Endodermal cell (in vitro differentiated cells): ENCODE measurements at regions not wholly inside any gene's neighbourhood (a gene's known extent, or its start where the extent isn't known, plus 50 kb on each side); places are given as distances from the start of the nearest gene placed in this dataset.

ENCODE experiments used
- DNase-seq: peaks from one replicate; pipeline ENCODE4 v3.0.0-alpha.2; 2017
- H3K27ac ChIP-seq: 2 replicates; pipeline ENCODE4 v1.5.1; 2013; ENCODE audit warnings: mild to moderate bottlenecking, low read depth, low read length, moderate library complexity
- H3K27me3 ChIP-seq: 2 replicates; pipeline ENCODE4 v1.6.1; 2013; ENCODE audit warnings: mild to moderate bottlenecking, low read length, moderate library complexity; ENCODE audit not compliant: insufficient read depth, control insufficient read depth, poor library complexity, severe bottlenecking
- H3K36me3 ChIP-seq: 2 replicates; pipeline ENCODE4 v1.7.0; 2013; ENCODE audit warnings: mild to moderate bottlenecking, low read length, moderate library complexity; ENCODE audit not compliant: control insufficient read depth, insufficient read depth
- H3K4me1 ChIP-seq: one replicate; pipeline ENCODE4 v1.7.0; 2013; ENCODE audit warnings: low read length; ENCODE audit not compliant: control insufficient read depth, insufficient read depth
- H3K4me3 ChIP-seq: 2 replicates; pipeline ENCODE4 v1.5.1; 2013; ENCODE audit warnings: mild to moderate bottlenecking, low read length, moderate library complexity
- H3K9ac ChIP-seq: 2 replicates; pipeline ENCODE4 v1.6.1; 2013; ENCODE audit warnings: mild to moderate bottlenecking, low read length, moderate library complexity; ENCODE audit not compliant: poor library complexity, severe bottlenecking; ENCODE audit errors: extremely low read depth
- H3K9me3 ChIP-seq: 2 replicates; pipeline ENCODE4 v1.6.1; 2013; ENCODE audit warnings: mild to moderate bottlenecking, low read length, moderate library complexity; ENCODE audit not compliant: control insufficient read depth
- H3K27ac Mint-ChIP-seq: 2 replicates; pipeline ENCODE4 v1.8.0; 2020; ENCODE audit warnings: mixed read lengths
- H3K27me3 Mint-ChIP-seq: 2 replicates; pipeline ENCODE4 v1.8.0; 2021; ENCODE audit warnings: mild to moderate bottlenecking, mixed read lengths; ENCODE audit not compliant: insufficient read depth
- H3K36me3 Mint-ChIP-seq: 2 replicates; pipeline ENCODE4 v1.8.0; 2020; ENCODE audit warnings: low read depth, mixed read lengths
- H3K4me1 Mint-ChIP-seq: 2 replicates; pipeline ENCODE4 v1.8.0; 2020; ENCODE audit warnings: mixed read lengths
- H3K4me3 Mint-ChIP-seq: 2 replicates; pipeline ENCODE4 v1.8.0; 2020; ENCODE audit warnings: mild to moderate bottlenecking, moderate library complexity, mixed read lengths
- H3K9me3 Mint-ChIP-seq: 2 replicates; pipeline ENCODE4 v1.8.0; 2020; ENCODE audit warnings: mild to moderate bottlenecking, mixed read lengths
- WGBS, 2 experiments: methylation state at CpG; one replicate each; pipeline versions ENCODE4 v1.1.5 to v1.1.7; 2013; ENCODE audit warnings: missing lambda C conversion rate in 2 of 2, mixed read lengths in 1 of 2; ENCODE audit not compliant: insufficient coverage in 1 of 2, insufficient read length in 1 of 2; 5-methylcytosine and 5-hydroxymethylcytosine counted together
- TF ChIP-seq, protein P1 (sequence below): fragments of 200-600 bp; sonication (generic); conservative IDR thresholded peaks from 2 replicates; pipeline ENCODE4 v1.5.0; 2021; ENCODE audit warnings: antibody characterized with exemption, mild to moderate bottlenecking

DNA sequence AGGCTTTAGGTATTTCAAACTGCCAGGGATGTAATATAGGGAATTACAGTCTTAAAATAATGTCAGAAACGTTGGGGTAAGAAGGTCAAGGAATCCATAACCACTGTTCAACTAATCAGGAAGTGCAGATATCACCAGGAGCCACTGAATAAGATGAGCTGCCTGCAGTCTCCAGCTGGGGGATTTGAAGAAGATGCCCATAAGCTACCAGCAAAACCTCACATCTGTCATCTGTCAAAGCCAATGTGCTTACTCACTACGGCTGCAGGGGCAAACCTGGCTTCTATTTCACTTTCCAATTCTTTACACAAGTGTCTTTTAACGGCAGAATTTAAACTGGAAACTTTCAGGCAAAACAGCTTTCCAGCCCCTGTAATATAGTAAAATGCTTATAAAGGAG, 1410.1 kb upstream of the ATXN8OS start:
- Histone ChIP-seq H3K27ac (no peak overlapping the region), H3K36me3 (no peaks in the 10 kb centered on the region), H3K9me3 (no peaks in the 10 kb centered on the region), H3K4me1 (no peaks in the 10 kb centered on the region), H3K27me3 (no peaks in the 10 kb centered on the region), H3K9ac (no peak overlapping the region), H3K4me3 (no peak overlapping the region)
- no peaks in the 10 kb centered on the region for H3K9me3 Mint-ChIP-seq
- no peak for DNase-seq
- H3K36me3 Mint-ChIP-seq = no peaks in the 10 kb centered on the region
- H3K4me1 Mint-ChIP-seq = peaks cover 3% of the 10 kb centered on the region
- H3K4me3 Mint-ChIP-seq = no peak overlapping the region
- TF ChIP-seq, protein P1, sequence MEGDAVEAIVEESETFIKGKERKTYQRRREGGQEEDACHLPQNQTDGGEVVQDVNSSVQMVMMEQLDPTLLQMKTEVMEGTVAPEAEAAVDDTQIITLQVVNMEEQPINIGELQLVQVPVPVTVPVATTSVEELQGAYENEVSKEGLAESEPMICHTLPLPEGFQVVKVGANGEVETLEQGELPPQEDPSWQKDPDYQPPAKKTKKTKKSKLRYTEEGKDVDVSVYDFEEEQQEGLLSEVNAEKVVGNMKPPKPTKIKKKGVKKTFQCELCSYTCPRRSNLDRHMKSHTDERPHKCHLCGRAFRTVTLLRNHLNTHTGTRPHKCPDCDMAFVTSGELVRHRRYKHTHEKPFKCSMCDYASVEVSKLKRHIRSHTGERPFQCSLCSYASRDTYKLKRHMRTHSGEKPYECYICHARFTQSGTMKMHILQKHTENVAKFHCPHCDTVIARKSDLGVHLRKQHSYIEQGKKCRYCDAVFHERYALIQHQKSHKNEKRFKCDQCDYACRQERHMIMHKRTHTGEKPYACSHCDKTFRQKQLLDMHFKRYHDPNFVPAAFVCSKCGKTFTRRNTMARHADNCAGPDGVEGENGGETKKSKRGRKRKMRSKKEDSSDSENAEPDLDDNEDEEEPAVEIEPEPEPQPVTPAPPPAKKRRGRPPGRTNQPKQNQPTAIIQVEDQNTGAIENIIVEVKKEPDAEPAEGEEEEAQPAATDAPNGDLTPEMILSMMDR = no peak
- WGBS, 2 experiments = 40 to 82% methylated on average over 1 to 3 of the region's 3 CpGs
- no peaks in the 10 kb centered on the region for H3K27me3 Mint-ChIP-seq
- no peak overlapping the region for H3K27ac Mint-ChIP-seq

DNA sequence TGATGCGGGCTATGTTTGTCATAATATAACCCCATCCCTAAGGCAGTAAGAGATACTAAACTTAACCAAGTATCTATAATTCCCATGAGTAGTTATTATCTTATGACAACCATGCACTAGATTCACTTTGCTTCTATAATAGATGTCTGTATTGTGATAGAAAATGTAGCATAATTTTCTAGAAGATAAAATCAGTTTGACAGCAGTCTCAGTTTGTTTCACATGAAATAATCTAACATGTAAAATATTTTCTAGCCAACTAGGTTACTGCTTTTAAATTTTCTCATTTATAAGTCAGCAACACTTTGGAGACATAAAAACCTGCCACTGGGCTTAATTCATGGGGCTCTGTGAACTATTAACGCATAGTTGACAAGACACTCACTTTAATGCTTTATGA, 1410.7 kb upstream of the ATXN8OS start:
- no peak for DNase-seq
- TF ChIP-seq, protein P1 = no peak
- no peaks in the 10 kb centered on the region for H3K36me3 ChIP-seq
- Mint-ChIP-seq H3K4me1 (peaks cover 3% of the 10 kb centered on the region), H3K9me3 (no peaks in the 10 kb centered on the region), H3K27me3 (no peaks in the 10 kb centered on the region), H3K36me3 (no peaks in the 10 kb centered on the region), H3K4me3 (no peak overlapping the region), H3K27ac (no peak overlapping the region)
- H3K4me1 ChIP-seq = no peaks in the 10 kb centered on the region
- H3K9ac ChIP-seq = no peak overlapping the region
- H3K4me3 ChIP-seq = no peak overlapping the region
- H3K27ac ChIP-seq = no peak overlapping the region
- no peaks in the 10 kb centered on the region for H3K27me3 ChIP-seq
- H3K9me3 ChIP-seq = no peaks in the 10 kb centered on the region
- 100% methylated on average over 1 of the region's 2 CpGs; no CpG with 5 or more reads in 1 of the 2 experiments for WGBS, 2 experiments

DNA sequence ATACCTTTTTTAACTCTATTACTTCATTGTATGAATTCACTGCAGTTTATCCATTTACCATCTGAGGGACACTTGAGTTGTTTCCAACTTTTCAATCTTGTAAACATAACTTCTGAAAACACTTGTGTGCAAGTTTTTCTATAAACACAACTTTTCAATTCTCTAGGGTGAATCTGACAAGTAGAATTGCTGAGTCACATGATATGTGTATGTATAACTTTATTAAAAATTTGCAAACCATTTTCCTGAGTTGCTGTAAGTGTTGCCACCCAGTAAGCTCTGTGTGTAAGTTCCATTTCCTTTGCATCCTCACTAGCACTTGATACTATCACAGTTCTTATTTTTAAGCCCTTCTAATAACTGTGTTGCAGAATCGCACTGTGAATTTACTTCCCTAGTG, 1415.6 kb upstream of the ATXN8OS start:
- H3K27ac Mint-ChIP-seq = no peak overlapping the region
- Histone ChIP-seq H3K4me3 (no peak overlapping the region), H3K9me3 (no peaks in the 10 kb centered on the region), H3K27me3 (no peaks in the 10 kb centered on the region), H3K36me3 (no peaks in the 10 kb centered on the region), H3K27ac (no peak overlapping the region), H3K9ac (no peak overlapping the region), H3K4me1 (peaks cover 5% of the 10 kb centered on the region)
- no peaks in the 10 kb centered on the region for H3K36me3 Mint-ChIP-seq
- H3K27me3 Mint-ChIP-seq = no peaks in the 10 kb centered on the region
- no peak for DNase-seq
- H3K4me1 Mint-ChIP-seq = peaks cover 31% of the 10 kb centered on the region
- TF ChIP-seq, protein P1 = no peak
- no peak overlapping the region for H3K4me3 Mint-ChIP-seq
- 95 to 100% methylated on average over 1 of the region's 1 CpG for WGBS, 2 experiments
- no peaks in the 10 kb centered on the region for H3K9me3 Mint-ChIP-seq
